ENCODE measurements at regions not wholly inside any gene's neighbourhood (a gene's known extent, or its start where the extent isn't known, plus 50 kb on each side); places are given as distances from the start of the nearest gene placed in this dataset.

DNA sequence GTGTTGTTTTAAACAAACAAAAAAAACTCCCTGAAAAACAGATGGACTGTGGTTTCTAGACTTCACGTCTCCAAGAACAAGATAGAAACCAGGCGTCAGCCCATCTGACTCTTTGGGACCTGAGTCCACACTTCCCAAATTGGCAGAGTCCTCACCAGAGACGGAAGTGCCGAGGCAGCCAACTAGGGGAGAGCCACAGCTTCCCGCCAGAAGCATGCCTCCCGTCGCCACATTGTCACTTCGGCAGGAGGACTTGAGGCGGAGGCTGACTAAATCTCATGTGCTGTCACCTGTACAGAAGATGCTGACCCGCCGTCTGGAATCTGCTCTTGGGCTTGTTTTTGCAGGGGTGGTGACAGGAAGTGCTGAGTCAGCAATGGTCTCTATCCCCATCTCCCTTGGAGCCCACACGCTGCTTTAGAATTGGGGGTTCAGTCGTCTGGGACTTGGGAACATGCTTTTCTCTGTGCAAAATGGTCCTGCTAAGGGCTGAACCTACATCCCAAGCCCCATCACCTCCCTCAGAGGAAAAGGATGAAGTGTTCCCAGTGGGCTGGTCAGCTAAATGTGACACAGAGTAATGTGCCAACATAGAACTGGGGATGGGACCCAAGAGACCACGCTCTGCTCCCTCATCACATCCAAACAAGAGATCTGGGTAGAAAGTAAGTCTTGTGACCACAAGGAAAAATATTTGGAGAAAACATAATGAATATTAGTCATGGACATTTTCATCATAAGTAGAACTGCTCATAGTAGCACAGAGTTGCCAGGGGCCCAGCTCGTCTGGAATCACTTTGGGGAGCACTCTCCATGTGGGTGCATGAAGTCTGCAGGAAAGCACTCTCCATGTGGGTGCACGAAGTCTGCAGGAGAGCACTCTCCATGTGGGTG, 152.9 kb downstream of the SNX19 start:
- TF ChIP-seq YY1 (IDR thresholded peaks at IDR 0.05) = no peak
- no peak for TF ChIP-seq JUND (IDR thresholded peaks at IDR 0.05)
- TF ChIP-seq, protein P1, sequence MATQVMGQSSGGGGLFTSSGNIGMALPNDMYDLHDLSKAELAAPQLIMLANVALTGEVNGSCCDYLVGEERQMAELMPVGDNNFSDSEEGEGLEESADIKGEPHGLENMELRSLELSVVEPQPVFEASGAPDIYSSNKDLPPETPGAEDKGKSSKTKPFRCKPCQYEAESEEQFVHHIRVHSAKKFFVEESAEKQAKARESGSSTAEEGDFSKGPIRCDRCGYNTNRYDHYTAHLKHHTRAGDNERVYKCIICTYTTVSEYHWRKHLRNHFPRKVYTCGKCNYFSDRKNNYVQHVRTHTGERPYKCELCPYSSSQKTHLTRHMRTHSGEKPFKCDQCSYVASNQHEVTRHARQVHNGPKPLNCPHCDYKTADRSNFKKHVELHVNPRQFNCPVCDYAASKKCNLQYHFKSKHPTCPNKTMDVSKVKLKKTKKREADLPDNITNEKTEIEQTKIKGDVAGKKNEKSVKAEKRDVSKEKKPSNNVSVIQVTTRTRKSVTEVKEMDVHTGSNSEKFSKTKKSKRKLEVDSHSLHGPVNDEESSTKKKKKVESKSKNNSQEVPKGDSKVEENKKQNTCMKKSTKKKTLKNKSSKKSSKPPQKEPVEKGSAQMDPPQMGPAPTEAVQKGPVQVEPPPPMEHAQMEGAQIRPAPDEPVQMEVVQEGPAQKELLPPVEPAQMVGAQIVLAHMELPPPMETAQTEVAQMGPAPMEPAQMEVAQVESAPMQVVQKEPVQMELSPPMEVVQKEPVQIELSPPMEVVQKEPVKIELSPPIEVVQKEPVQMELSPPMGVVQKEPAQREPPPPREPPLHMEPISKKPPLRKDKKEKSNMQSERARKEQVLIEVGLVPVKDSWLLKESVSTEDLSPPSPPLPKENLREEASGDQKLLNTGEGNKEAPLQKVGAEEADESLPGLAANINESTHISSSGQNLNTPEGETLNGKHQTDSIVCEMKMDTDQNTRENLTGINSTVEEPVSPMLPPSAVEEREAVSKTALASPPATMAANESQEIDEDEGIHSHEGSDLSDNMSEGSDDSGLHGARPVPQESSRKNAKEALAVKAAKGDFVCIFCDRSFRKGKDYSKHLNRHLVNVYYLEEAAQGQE (IDR thresholded peaks at IDR 0.05) = no peak
